ACC112 (cell line): ENCODE measurements at regions not wholly inside any gene's neighbourhood (a gene's known extent, or its start where the extent isn't known, plus 50 kb on each side); places are given as distances from the start of the nearest gene placed in this dataset.
"Not testable (repeated sequence)": the region's sequence is repeated elsewhere in the genome, so short reads cannot be mapped to it uniquely, and the experiment has no call there.

ENCODE experiments used
- H2AFZ ChIP-seq: fragments of 200-600 bp; sonication (generic); one replicate; pipeline ENCODE4 v1.6.0; 2017; ENCODE audit warnings: antibody characterized with exemption, low read length; ENCODE audit not compliant: unreplicated experiment
- H3K27ac ChIP-seq: fragments of 200-600 bp; sonication (generic); 2 replicates; pipeline ENCODE4 v1.5.1; 2014; ENCODE audit warnings: low read depth, mild to moderate bottlenecking, antibody characterized with exemption, low read length, moderate library complexity
- H3K27me3 ChIP-seq: fragments of 200-600 bp; sonication (generic); 2 replicates; pipeline ENCODE4 v1.6.1; 2014; ENCODE audit warnings: mild to moderate bottlenecking, antibody characterized with exemption, low read length, moderate library complexity, mixed read lengths; ENCODE audit not compliant: insufficient read depth
- H3K36me3 ChIP-seq: fragments of 200-600 bp; sonication (generic); 2 replicates; pipeline ENCODE4 v1.6.1; 2016; ENCODE audit warnings: mild to moderate bottlenecking, antibody characterized with exemption, low read length, moderate library complexity, mixed read lengths; ENCODE audit not compliant: insufficient read depth
- H3K4me1 ChIP-seq: fragments of 200-600 bp; sonication (generic); one replicate; pipeline ENCODE4 v1.6.1; 2016; ENCODE audit warnings: low read length, mixed read lengths; ENCODE audit not compliant: insufficient read depth, unreplicated experiment, control insufficient read depth
- H3K4me3 ChIP-seq: fragments of 200-600 bp; sonication (generic); 2 replicates; pipeline ENCODE4 v1.5.1; 2014; ENCODE audit warnings: mild to moderate bottlenecking, low read depth, low read length
- H3K79me2 ChIP-seq: fragments of 200-600 bp; sonication (generic); one replicate; pipeline ENCODE4 v1.6.0; 2016; ENCODE audit warnings: low read length; ENCODE audit not compliant: control insufficient read depth, unreplicated experiment, insufficient read depth

DNA sequence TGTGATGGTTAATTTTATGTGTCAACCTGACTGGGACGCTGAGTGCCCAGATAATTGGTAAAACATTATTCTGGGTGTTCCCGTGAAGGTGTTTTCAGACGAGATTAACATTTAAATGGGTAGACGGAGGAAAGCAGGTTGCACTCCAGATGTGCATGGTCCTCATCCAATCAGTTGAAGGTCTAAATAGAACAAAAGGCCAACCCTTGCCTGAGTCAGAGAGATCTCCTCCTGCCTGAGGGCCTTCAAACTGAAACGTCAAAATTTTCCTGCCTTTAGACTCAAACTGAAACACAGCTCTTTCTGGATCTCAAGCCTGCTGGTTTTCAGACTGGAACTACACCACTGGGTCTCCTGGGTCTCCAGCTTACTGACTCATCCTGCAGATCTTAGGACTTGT is 73.5 kb downstream of the NPIPA8 start:
- H2AFZ ChIP-seq, H3K27ac ChIP-seq, H3K79me2 ChIP-seq, H3K36me3 ChIP-seq, H3K27me3 ChIP-seq, H3K4me3 ChIP-seq, H3K4me1 ChIP-seq: not testable (repeated sequence)

DNA sequence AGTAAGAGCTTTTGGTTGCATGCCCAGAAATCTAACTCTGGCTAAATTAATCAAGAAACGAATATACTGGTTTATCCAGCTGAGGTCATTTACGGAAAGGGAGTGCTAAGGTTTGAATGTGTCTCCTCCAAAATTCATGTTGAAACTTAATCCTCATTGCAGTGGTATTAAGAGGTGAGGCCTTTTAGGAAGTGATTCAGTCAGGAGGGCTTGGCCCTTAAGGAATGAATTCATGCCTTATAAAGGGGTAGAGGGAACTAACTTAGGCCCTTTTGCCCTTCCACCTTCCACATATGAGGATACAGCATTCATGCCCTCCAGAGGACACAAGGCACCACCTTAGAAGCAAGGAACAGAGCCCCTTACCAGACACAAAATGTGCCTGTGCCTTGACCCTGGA is 74.7 kb downstream of the NPIPA8 start:
- H3K27me3 ChIP-seq, H3K4me3 ChIP-seq, H3K79me2 ChIP-seq, H2AFZ ChIP-seq, H3K4me1 ChIP-seq, H3K27ac ChIP-seq, H3K36me3 ChIP-seq: not testable (repeated sequence)

GRCh38 chr16:18259496-18260176 is 76.9 kb downstream of the NPIPA8 start:
- H3K27ac ChIP-seq, H3K4me1 ChIP-seq: not testable (repeated sequence)

DNA sequence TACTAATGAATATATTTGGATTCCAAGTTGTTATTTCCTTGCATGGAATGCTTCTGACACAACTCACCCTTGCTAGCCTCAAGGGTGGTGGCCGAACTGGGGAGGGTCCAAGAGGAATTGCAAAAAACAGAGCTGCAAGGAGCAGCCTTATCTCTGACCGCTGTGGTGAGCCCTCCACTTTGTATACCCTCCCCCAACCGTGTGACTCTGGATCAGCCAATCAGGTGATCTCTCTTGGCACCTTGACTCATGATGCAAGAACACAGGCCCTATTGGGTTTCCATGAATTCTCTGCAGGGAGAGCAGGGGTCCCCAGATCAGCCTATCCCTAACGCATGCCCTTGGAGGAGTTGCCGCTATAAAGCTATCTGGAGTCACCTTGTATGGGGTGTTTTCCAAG is 83.6 kb downstream of the NPIPA8 start:
- not testable (repeated sequence) for H3K79me2 ChIP-seq, H3K36me3 ChIP-seq, H3K4me1 ChIP-seq, H3K27me3 ChIP-seq, H3K4me3 ChIP-seq, H3K27ac ChIP-seq, H2AFZ ChIP-seq

More at GRCh38 chr16:18259496-18260176, 76.9 kb downstream of the NPIPA8 start:
- H2AFZ ChIP-seq, H3K4me3 ChIP-seq, H3K36me3 ChIP-seq, H3K27me3 ChIP-seq, H3K79me2 ChIP-seq: not testable (repeated sequence)

DNA sequence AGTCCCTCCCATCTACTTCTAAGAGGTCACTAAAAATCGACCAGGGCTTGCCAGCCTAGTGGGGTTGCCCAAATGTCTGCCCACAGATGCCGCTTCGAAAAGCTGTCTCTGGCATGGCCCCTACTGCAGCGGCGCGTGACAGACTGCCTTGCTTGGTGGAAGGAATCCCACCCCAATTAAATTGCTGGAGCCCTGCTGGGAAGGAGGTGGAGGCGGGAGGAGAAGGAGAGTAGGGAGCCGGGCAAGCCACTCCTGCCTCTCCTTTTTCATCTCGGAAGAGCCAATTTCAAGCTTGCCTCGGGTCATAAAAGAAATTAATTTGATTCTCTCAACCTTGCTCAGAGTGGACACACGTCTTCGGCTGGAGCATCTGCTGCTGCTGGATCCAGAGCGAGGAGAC is 106.0 kb downstream of the NPIPA8 start:
- not testable (repeated sequence) for H3K36me3 ChIP-seq, H3K4me3 ChIP-seq, H2AFZ ChIP-seq, H3K27ac ChIP-seq, H3K4me1 ChIP-seq, H3K79me2 ChIP-seq, H3K27me3 ChIP-seq

GRCh38 chr16:18222054-18223009 is 114.2 kb downstream of the NPIPA8 start:
- not testable (repeated sequence) for H3K79me2 ChIP-seq, H3K27me3 ChIP-seq, H3K4me1 ChIP-seq, H3K27ac ChIP-seq, H3K4me3 ChIP-seq, H2AFZ ChIP-seq, H3K36me3 ChIP-seq

GRCh38 chr16:18217741-18218140 is 118.8 kb downstream of the NPIPA8 start:
- not testable (repeated sequence) for H3K36me3 ChIP-seq, H3K4me1 ChIP-seq, H3K27me3 ChIP-seq, H3K4me3 ChIP-seq, H3K79me2 ChIP-seq, H3K27ac ChIP-seq, H2AFZ ChIP-seq

GRCh38 chr16:18216814-18217213 is 119.7 kb downstream of the NPIPA8 start:
- not testable (repeated sequence) for H3K27me3 ChIP-seq, H3K4me3 ChIP-seq, H3K4me1 ChIP-seq, H3K79me2 ChIP-seq, H3K27ac ChIP-seq, H2AFZ ChIP-seq, H3K36me3 ChIP-seq

GRCh38 chr16:18213810-18214209 is 122.7 kb downstream of the NPIPA8 start:
- not testable (repeated sequence) for H3K79me2 ChIP-seq, H3K4me3 ChIP-seq, H3K27ac ChIP-seq, H2AFZ ChIP-seq, H3K4me1 ChIP-seq, H3K27me3 ChIP-seq, H3K36me3 ChIP-seq

DNA sequence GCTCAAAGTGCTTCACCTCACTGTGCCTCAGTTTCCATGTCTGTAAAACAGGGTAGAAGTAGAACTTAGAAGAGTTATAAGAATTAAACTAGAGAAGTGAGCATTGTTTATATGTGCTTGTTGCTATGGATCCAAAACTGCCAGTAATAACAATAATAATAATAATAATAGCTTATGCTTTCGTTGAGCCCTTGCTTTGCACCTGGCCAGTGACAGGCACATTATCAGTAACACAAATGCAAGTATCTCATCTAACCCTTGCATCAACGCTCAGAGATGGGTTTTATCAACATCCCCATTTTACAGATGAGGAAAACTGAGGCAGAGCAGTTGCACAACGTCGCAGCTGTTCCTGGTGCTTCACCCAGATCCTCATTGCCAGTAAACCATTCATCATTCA is 125.0 kb downstream of the NPIPA8 start:
- not testable (repeated sequence) for H3K4me3 ChIP-seq, H3K79me2 ChIP-seq

DNA sequence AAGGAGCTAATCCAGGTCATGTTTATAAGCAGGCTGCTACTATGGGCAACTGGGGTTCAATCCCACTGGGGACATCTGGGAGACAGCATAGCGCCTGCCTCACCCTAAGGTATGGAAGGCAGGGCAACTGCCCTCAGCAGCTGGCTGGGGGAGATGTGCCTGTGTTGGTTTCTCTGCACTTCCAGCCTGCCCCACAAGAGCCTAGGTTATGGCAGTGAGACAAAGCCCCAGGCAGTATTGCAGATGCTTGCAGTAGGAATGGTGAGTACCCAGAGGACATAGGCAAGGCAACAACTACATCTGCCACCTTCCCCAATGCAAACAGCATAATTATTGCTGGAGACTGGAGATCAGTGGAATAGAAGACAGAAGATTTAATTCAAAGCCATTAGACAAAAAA is 131.8 kb downstream of the NPIPA8 start:
- H3K4me3 ChIP-seq, H3K27ac ChIP-seq, H3K36me3 ChIP-seq, H3K27me3 ChIP-seq, H3K4me1 ChIP-seq, H2AFZ ChIP-seq, H3K79me2 ChIP-seq: not testable (repeated sequence)

More for the DNA sequence above, 125.0 kb downstream of the NPIPA8 start:
- not testable (repeated sequence) for H3K4me1 ChIP-seq, H3K27me3 ChIP-seq, H3K36me3 ChIP-seq, H2AFZ ChIP-seq, H3K27ac ChIP-seq
